ENCODE measurements at regions not wholly inside any gene's neighbourhood (a gene's known extent, or its start where the extent isn't known, plus 50 kb on each side); places are given as distances from the start of the nearest gene placed in this dataset.

- Histone ChIP-seq H3K4me3 (no peak overlapping the region), H3K27ac (no peak overlapping the region), H3K9me3 (ENCODE audit: low read depth, low read length) (no peaks in the 10 kb centered on the region), H3K36me3 (ENCODE audit: insufficient read depth, low read length) (no peaks in the 10 kb centered on the region), H3K9ac (ENCODE audit: insufficient read length) (no peak overlapping the region)
- DNase-seq (ENCODE audit: low read depth, low spot score): no peak
- TF ChIP-seq POLR2AphosphoS5 (IDR thresholded peaks at IDR 0.05; ENCODE audit: borderline replicate concordance, low read depth, low read length) (no peak), FOXP2 (optimal IDR thresholded peaks at IDR 0.05; ENCODE audit: control extremely low read depth, extremely low read length, insufficient read depth) (no peak), EZH2 (IDR thresholded peaks at IDR 0.05) (no peak)
Measured at GRCh38 chr7:54015251-54015650, 526.9 kb upstream of the VSTM2A start.

GRCh38 chr7:54037873-54038272 lies 504.3 kb upstream of the VSTM2A start:
- no peaks in the 10 kb centered on the region for H3K36me3 ChIP-seq (ENCODE audit: insufficient read depth, low read length)
- TF ChIP-seq POLR2AphosphoS5 (IDR thresholded peaks at IDR 0.05; ENCODE audit: borderline replicate concordance, low read depth, low read length) (no peak), EZH2 (IDR thresholded peaks at IDR 0.05) (no peak), FOXP2 (optimal IDR thresholded peaks at IDR 0.05; ENCODE audit: control extremely low read depth, extremely low read length, insufficient read depth) (no peak)
- no peak overlapping the region for H3K9ac ChIP-seq (ENCODE audit: insufficient read length)
- H3K27ac ChIP-seq: no peak overlapping the region
- no peaks in the 10 kb centered on the region for H3K9me3 ChIP-seq (ENCODE audit: low read depth, low read length)
- no peak overlapping the region for H3K4me3 ChIP-seq
- no peak for DNase-seq (ENCODE audit: low read depth, low spot score)

- no peak for DNase-seq (ENCODE audit: low read depth, low spot score)
- H3K27ac ChIP-seq: no peak overlapping the region
- H3K9me3 ChIP-seq (ENCODE audit: low read depth, low read length): no peaks in the 10 kb centered on the region
- no peak overlapping the region for H3K9ac ChIP-seq (ENCODE audit: insufficient read length)
- TF ChIP-seq EZH2 (IDR thresholded peaks at IDR 0.05): no peak
- no peak for TF ChIP-seq FOXP2 (optimal IDR thresholded peaks at IDR 0.05; ENCODE audit: control extremely low read depth, extremely low read length, insufficient read depth)
- no peak for TF ChIP-seq POLR2AphosphoS5 (IDR thresholded peaks at IDR 0.05; ENCODE audit: borderline replicate concordance, low read depth, low read length)
- H3K36me3 ChIP-seq (ENCODE audit: insufficient read depth, low read length): no peaks in the 10 kb centered on the region
- H3K4me3 ChIP-seq: no peak overlapping the region
Measured at GRCh38 chr7:54060643-54061042, 481.5 kb upstream of the VSTM2A start.

- TF ChIP-seq FOXP2 (optimal IDR thresholded peaks at IDR 0.05; ENCODE audit: control extremely low read depth, extremely low read length, insufficient read depth) (no peak), POLR2AphosphoS5 (IDR thresholded peaks at IDR 0.05; ENCODE audit: borderline replicate concordance, low read depth, low read length) (no peak), EZH2 (IDR thresholded peaks at IDR 0.05) (no peak)
- no peak overlapping the region for H3K9ac ChIP-seq (ENCODE audit: insufficient read length)
- H3K27ac ChIP-seq: no peak overlapping the region
- DNase-seq (ENCODE audit: low read depth, low spot score): no peak
- H3K9me3 ChIP-seq (ENCODE audit: low read depth, low read length): no peaks in the 10 kb centered on the region
- H3K36me3 ChIP-seq (ENCODE audit: insufficient read depth, low read length): no peaks in the 10 kb centered on the region
- no peak overlapping the region for H3K4me3 ChIP-seq
Measured at GRCh38 chr7:54066643-54067042, 475.5 kb upstream of the VSTM2A start.

GRCh38 chr7:54069843-54070242 lies 472.3 kb upstream of the VSTM2A start:
- Histone ChIP-seq H3K27ac (no peak overlapping the region), H3K36me3 (ENCODE audit: insufficient read depth, low read length) (no peaks in the 10 kb centered on the region), H3K9ac (ENCODE audit: insufficient read length) (no peak overlapping the region), H3K9me3 (ENCODE audit: low read depth, low read length) (no peaks in the 10 kb centered on the region), H3K4me3 (no peak overlapping the region)
- TF ChIP-seq FOXP2 (optimal IDR thresholded peaks at IDR 0.05; ENCODE audit: control extremely low read depth, extremely low read length, insufficient read depth) (no peak), EZH2 (IDR thresholded peaks at IDR 0.05) (no peak), POLR2AphosphoS5 (IDR thresholded peaks at IDR 0.05; ENCODE audit: borderline replicate concordance, low read depth, low read length) (no peak)
- DNase-seq (ENCODE audit: low read depth, low spot score): no peak

- no peak overlapping the region for H3K4me3 ChIP-seq
- no peak overlapping the region for H3K27ac ChIP-seq
- DNase-seq (ENCODE audit: low read depth, low spot score): no peak
- no peak overlapping the region for H3K9ac ChIP-seq (ENCODE audit: insufficient read length)
- no peak for TF ChIP-seq EZH2 (IDR thresholded peaks at IDR 0.05)
- no peak for TF ChIP-seq POLR2AphosphoS5 (IDR thresholded peaks at IDR 0.05; ENCODE audit: borderline replicate concordance, low read depth, low read length)
- no peak for TF ChIP-seq FOXP2 (optimal IDR thresholded peaks at IDR 0.05; ENCODE audit: control extremely low read depth, extremely low read length, insufficient read depth)
- no peaks in the 10 kb centered on the region for H3K9me3 ChIP-seq (ENCODE audit: low read depth, low read length)
- no peaks in the 10 kb centered on the region for H3K36me3 ChIP-seq (ENCODE audit: insufficient read depth, low read length)
Measured at GRCh38 chr7:54072710-54073109, 469.5 kb upstream of the VSTM2A start.

- Histone ChIP-seq H3K36me3 (ENCODE audit: insufficient read depth, low read length) (no peaks in the 10 kb centered on the region), H3K9me3 (ENCODE audit: low read depth, low read length) (no peaks in the 10 kb centered on the region), H3K9ac (ENCODE audit: insufficient read length) (no peak overlapping the region), H3K27ac (no peak overlapping the region), H3K4me3 (no peak overlapping the region)
- no peak for DNase-seq (ENCODE audit: low read depth, low spot score)
- TF ChIP-seq POLR2AphosphoS5 (IDR thresholded peaks at IDR 0.05; ENCODE audit: borderline replicate concordance, low read depth, low read length): no peak
- no peak for TF ChIP-seq FOXP2 (optimal IDR thresholded peaks at IDR 0.05; ENCODE audit: control extremely low read depth, extremely low read length, insufficient read depth)
- TF ChIP-seq EZH2 (IDR thresholded peaks at IDR 0.05): no peak
Measured at GRCh38 chr7:54076616-54077015, 465.6 kb upstream of the VSTM2A start.

- no peak for TF ChIP-seq FOXP2 (optimal IDR thresholded peaks at IDR 0.05; ENCODE audit: control extremely low read depth, extremely low read length, insufficient read depth)
- no peak for TF ChIP-seq EZH2 (IDR thresholded peaks at IDR 0.05)
- no peak for TF ChIP-seq POLR2AphosphoS5 (IDR thresholded peaks at IDR 0.05; ENCODE audit: borderline replicate concordance, low read depth, low read length)
- H3K27ac ChIP-seq: no peak overlapping the region
- no peaks in the 10 kb centered on the region for H3K9me3 ChIP-seq (ENCODE audit: low read depth, low read length)
- DNase-seq (ENCODE audit: low read depth, low spot score): no peak
- H3K4me3 ChIP-seq: no peak overlapping the region
- H3K9ac ChIP-seq (ENCODE audit: insufficient read length): no peak overlapping the region
- no peaks in the 10 kb centered on the region for H3K36me3 ChIP-seq (ENCODE audit: insufficient read depth, low read length)
Measured at GRCh38 chr7:54080525-54080924, 461.6 kb upstream of the VSTM2A start.

- Histone ChIP-seq H3K4me3 (no peak overlapping the region), H3K27ac (no peak overlapping the region), H3K9me3 (ENCODE audit: low read depth, low read length) (no peaks in the 10 kb centered on the region), H3K9ac (ENCODE audit: insufficient read length) (no peak overlapping the region), H3K36me3 (ENCODE audit: insufficient read depth, low read length) (no peaks in the 10 kb centered on the region)
- DNase-seq (ENCODE audit: low read depth, low spot score): no peak
- TF ChIP-seq EZH2 (IDR thresholded peaks at IDR 0.05) (no peak), FOXP2 (optimal IDR thresholded peaks at IDR 0.05; ENCODE audit: control extremely low read depth, extremely low read length, insufficient read depth) (no peak), POLR2AphosphoS5 (IDR thresholded peaks at IDR 0.05; ENCODE audit: borderline replicate concordance, low read depth, low read length) (no peak)
Measured at GRCh38 chr7:54080971-54081370, 461.2 kb upstream of the VSTM2A start.
